ENCODE measurements at regions not wholly inside any gene's neighbourhood (a gene's known extent, or its start where the extent isn't known, plus 50 kb on each side); places are given as distances from the start of the nearest gene placed in this dataset.
"Not testable (repeated sequence)": the region's sequence is repeated elsewhere in the genome, so short reads cannot be mapped to it uniquely, and the experiment has no call there.

DNA sequence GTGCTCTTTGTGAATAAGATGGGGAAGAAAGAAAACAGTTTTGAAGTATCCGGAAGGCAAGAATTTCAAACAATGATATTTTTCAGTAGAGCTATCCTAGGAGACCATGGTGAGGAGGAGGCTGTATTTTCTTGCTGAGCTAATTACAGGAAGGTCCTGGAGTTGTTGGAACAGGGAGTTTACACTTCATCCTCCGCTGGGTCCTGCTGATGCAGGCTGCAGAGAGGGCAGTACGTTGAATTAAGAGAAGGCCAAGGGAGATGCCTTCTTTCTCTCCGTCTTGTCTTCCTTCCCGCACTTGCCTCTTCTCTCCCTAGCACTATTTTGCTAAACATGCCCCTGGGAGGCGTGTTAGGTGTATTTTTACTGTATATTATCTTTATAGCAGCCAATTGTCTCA is 60.0 kb upstream of the EDAR start:
- no peak for DNase-seq (ENCODE audit: low read depth)
- Histone ChIP-seq H3K4me3 (ENCODE audit: low read depth, low read length) (no peak overlapping the region), H3K27me3 (ENCODE audit: control insufficient read depth, insufficient read depth, low read length) (peaks cover 12% of the 10 kb centered on the region), H3K36me3 (ENCODE audit: control insufficient read depth, insufficient read depth, low read length) (no peaks in the 10 kb centered on the region)
- TF ChIP-seq CTCF (IDR thresholded peaks at IDR 0.05; ENCODE audit: insufficient read depth, low read depth, low read length) = no peak
- ChIA-PET POLR2A (no interaction called here), CTCF (interaction anchor here (0.5 to 0.9 kb wide), 2 partner anchors 11 to 492 kb away, joined by 3 read pairs; no protein-coding TSS in a partner anchor)

GRCh38 chr2:109048163-109048562 is 59.1 kb upstream of the EDAR start:
- no peak for TF ChIP-seq CTCF (IDR thresholded peaks at IDR 0.05; ENCODE audit: insufficient read depth, low read depth, low read length)
- ChIA-PET POLR2A (no interaction called here), CTCF (no interaction called here)
- no peaks in the 10 kb centered on the region for H3K36me3 ChIP-seq (ENCODE audit: control insufficient read depth, insufficient read depth, low read length)
- no peak overlapping the region for H3K4me3 ChIP-seq (ENCODE audit: low read depth, low read length)
- no peak for DNase-seq (ENCODE audit: low read depth)
- H3K27me3 ChIP-seq (ENCODE audit: control insufficient read depth, insufficient read depth, low read length) = peaks cover 7% of the 10 kb centered on the region

GRCh38 chr2:109047569-109047968 is 58.5 kb upstream of the EDAR start:
- CTCF ChIA-PET; H3K36me3 ChIP-seq (ENCODE audit: control insufficient read depth, insufficient read depth, low read length); H3K4me3 ChIP-seq (ENCODE audit: low read depth, low read length); DNase-seq (ENCODE audit: low read depth); H3K27me3 ChIP-seq (ENCODE audit: control insufficient read depth, insufficient read depth, low read length); POLR2A ChIA-PET: not testable (repeated sequence)

GRCh38 chr2:109046925-109047508 is 58.0 kb upstream of the EDAR start:
- ChIA-PET POLR2A (no interaction called here), CTCF (no interaction called here)
- peaks cover 6% of the 10 kb centered on the region for H3K27me3 ChIP-seq (ENCODE audit: control insufficient read depth, insufficient read depth, low read length)
- H3K4me3 ChIP-seq (ENCODE audit: low read depth, low read length) = no peak overlapping the region
- no peak for TF ChIP-seq CTCF (IDR thresholded peaks at IDR 0.05; ENCODE audit: insufficient read depth, low read depth, low read length)
- DNase-seq (ENCODE audit: low read depth) = no peak
- H3K36me3 ChIP-seq (ENCODE audit: control insufficient read depth, insufficient read depth, low read length) = no peaks in the 10 kb centered on the region

- Histone ChIP-seq H3K4me3 (ENCODE audit: low read depth, low read length) (no peak overlapping the region), H3K27me3 (ENCODE audit: control insufficient read depth, insufficient read depth, low read length) (peaks cover 5% of the 10 kb centered on the region), H3K36me3 (ENCODE audit: control insufficient read depth, insufficient read depth, low read length) (no peaks in the 10 kb centered on the region)
- ChIA-PET CTCF (interaction anchor here (0.6 kb wide), 1 partner anchor 224 kb away, joined by 3 read pairs; no protein-coding TSS in a partner anchor), POLR2A (no interaction called here)
- DNase-seq (ENCODE audit: low read depth) = no peak
- no peak for TF ChIP-seq CTCF (IDR thresholded peaks at IDR 0.05; ENCODE audit: insufficient read depth, low read depth, low read length)
Observed at GRCh38 chr2:109045505-109045904, 56.5 kb upstream of the EDAR start.

DNA sequence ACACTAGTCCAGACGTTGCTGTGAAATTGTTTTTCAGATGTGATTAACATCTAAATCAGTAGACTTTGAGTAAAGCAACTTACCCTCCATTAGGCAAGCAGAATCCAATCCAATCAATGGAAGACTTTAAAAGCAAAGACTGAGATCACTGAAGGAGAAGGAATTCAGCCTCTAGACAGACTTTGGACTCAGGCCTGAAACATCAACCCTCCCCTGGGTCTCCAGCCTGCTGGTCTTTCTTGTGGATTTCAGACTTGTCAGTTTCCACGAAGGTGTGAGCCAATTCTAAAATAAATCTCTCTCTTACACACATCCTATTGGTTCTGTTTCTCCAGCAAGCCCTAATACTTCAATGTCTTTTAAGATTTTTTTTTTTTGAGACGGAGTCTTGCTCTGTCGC is 50.0 kb upstream of the EDAR start:
- no peak for TF ChIP-seq CTCF (IDR thresholded peaks at IDR 0.05; ENCODE audit: insufficient read depth, low read depth, low read length)
- Histone ChIP-seq H3K27me3 (ENCODE audit: control insufficient read depth, insufficient read depth, low read length) (peaks cover 10% of the 10 kb centered on the region), H3K4me3 (ENCODE audit: low read depth, low read length) (no peak overlapping the region), H3K36me3 (ENCODE audit: control insufficient read depth, insufficient read depth, low read length) (no peaks in the 10 kb centered on the region)
- no peak for DNase-seq (ENCODE audit: low read depth)
- ChIA-PET POLR2A (no interaction called here), CTCF (no interaction called here)

Measured in BJ (cell line).